GM23338 (cell line): ENCODE measurements at regions not wholly inside any gene's neighbourhood (a gene's known extent, or its start where the extent isn't known, plus 50 kb on each side); places are given as distances from the start of the nearest gene placed in this dataset.

Source experiments
- CREB1 ChIP-seq: fragments of 250-450 bp; sonication (Bioruptor Pico); IDR thresholded peaks from 2 replicates; pipeline ENCODE4 v1.5.0; 2020; ENCODE audit warnings: low read depth, mild to moderate bottlenecking, moderate library complexity
- EZH2 ChIP-seq: fragments of 200-600 bp; sonication (generic); IDR thresholded peaks from one replicate; pipeline ENCODE4 v1.8.0; 2017; ENCODE audit warnings: antibody characterized with exemption, mild to moderate bottlenecking, low read depth; ENCODE audit not compliant: unreplicated experiment
- EZH2phosphoT487 ChIP-seq: fragments of 200-600 bp; sonication (generic); IDR thresholded peaks from one replicate; pipeline ENCODE4 v1.8.1; 2018; ENCODE audit warnings: antibody characterized with exemption; ENCODE audit not compliant: unreplicated experiment
- JUNB ChIP-seq: IDR thresholded peaks from one replicate; pipeline ENCODE4 v1.6.1; 2016; ENCODE audit warnings: antibody characterized with exemption; ENCODE audit not compliant: unreplicated experiment
- POLR2AphosphoS5 ChIP-seq: IDR thresholded peaks from 2 replicates; pipeline ENCODE4 v1.6.1; 2016; ENCODE audit warnings: antibody characterized with exemption, low read depth
- ZNF114 ChIP-seq: fragments of 250-450 bp; sonication (Bioruptor Pico); IDR thresholded peaks from 2 replicates; pipeline ENCODE4 v1.5.0; 2020; ENCODE audit warnings: mild to moderate bottlenecking, moderate library complexity
- ZNF331 ChIP-seq: fragments of 250-450 bp; sonication (Bioruptor Pico); IDR thresholded peaks from 2 replicates; pipeline ENCODE4 v1.5.0; 2020; ENCODE audit warnings: low read depth, mild to moderate bottlenecking, moderate library complexity
- TF ChIP-seq, protein P1 (sequence below), 2 experiments: fragments of 200-600 bp in 1 of 2; sonication (generic) in 1 of 2; conservative IDR thresholded peaks; 2 replicates each; pipeline versions ENCODE4 v1.5.1 to v1.6.1; 2016 to 2017; ENCODE audit warnings: antibody characterized with exemption in 2 of 2, low read depth in 2 of 2, mild to moderate bottlenecking in 2 of 2, moderate library complexity in 1 of 2
- TF ChIP-seq, protein P2 (sequence below): IDR thresholded peaks from one replicate; pipeline ENCODE4 v1.6.1; 2018; ENCODE audit warnings: antibody characterized with exemption; ENCODE audit not compliant: unreplicated experiment

DNA sequence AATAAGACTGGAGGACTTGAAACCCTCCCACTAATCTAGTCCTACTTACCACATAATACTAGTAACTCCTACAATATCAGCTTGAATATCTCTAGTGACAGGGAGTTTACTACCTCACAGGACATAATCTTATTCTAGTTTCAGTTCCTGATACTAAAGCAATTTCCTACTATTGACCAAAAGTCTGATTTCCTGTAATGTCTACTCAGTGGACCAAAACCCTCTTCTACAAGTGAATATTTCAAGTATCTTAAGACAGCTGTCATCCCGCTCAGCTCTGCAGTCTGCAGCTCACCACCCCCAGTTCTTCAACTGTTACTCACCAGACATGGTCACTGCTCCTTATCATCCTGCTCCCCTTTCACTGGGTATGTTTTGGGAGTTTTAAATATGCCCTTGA lies 70.8 kb upstream of the TMCC3 start:
- TF ChIP-seq, protein P1, sequence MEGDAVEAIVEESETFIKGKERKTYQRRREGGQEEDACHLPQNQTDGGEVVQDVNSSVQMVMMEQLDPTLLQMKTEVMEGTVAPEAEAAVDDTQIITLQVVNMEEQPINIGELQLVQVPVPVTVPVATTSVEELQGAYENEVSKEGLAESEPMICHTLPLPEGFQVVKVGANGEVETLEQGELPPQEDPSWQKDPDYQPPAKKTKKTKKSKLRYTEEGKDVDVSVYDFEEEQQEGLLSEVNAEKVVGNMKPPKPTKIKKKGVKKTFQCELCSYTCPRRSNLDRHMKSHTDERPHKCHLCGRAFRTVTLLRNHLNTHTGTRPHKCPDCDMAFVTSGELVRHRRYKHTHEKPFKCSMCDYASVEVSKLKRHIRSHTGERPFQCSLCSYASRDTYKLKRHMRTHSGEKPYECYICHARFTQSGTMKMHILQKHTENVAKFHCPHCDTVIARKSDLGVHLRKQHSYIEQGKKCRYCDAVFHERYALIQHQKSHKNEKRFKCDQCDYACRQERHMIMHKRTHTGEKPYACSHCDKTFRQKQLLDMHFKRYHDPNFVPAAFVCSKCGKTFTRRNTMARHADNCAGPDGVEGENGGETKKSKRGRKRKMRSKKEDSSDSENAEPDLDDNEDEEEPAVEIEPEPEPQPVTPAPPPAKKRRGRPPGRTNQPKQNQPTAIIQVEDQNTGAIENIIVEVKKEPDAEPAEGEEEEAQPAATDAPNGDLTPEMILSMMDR (conservative IDR thresholded peaks at IDR 0.05; ENCODE audit: low read depth in 2 of 2), result no peak
- TF ChIP-seq EZH2phosphoT487 (no peak), CREB1 (CRISPR knock-in tag) (no peak), JUNB (no peak), POLR2AphosphoS5 (no peak), ZNF114 (no peak), EZH2 (no peak), ZNF331 (CRISPR knock-in tag) (no peak)
- TF ChIP-seq, protein P2, sequence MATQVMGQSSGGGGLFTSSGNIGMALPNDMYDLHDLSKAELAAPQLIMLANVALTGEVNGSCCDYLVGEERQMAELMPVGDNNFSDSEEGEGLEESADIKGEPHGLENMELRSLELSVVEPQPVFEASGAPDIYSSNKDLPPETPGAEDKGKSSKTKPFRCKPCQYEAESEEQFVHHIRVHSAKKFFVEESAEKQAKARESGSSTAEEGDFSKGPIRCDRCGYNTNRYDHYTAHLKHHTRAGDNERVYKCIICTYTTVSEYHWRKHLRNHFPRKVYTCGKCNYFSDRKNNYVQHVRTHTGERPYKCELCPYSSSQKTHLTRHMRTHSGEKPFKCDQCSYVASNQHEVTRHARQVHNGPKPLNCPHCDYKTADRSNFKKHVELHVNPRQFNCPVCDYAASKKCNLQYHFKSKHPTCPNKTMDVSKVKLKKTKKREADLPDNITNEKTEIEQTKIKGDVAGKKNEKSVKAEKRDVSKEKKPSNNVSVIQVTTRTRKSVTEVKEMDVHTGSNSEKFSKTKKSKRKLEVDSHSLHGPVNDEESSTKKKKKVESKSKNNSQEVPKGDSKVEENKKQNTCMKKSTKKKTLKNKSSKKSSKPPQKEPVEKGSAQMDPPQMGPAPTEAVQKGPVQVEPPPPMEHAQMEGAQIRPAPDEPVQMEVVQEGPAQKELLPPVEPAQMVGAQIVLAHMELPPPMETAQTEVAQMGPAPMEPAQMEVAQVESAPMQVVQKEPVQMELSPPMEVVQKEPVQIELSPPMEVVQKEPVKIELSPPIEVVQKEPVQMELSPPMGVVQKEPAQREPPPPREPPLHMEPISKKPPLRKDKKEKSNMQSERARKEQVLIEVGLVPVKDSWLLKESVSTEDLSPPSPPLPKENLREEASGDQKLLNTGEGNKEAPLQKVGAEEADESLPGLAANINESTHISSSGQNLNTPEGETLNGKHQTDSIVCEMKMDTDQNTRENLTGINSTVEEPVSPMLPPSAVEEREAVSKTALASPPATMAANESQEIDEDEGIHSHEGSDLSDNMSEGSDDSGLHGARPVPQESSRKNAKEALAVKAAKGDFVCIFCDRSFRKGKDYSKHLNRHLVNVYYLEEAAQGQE, result no peak
